GM19023 (cell line): ENCODE measurements at regions not wholly inside any gene's neighbourhood (a gene's known extent, or its start where the extent isn't known, plus 50 kb on each side); places are given as distances from the start of the nearest gene placed in this dataset.
"Not testable (repeated sequence)": the region's sequence is repeated elsewhere in the genome, so short reads cannot be mapped to it uniquely, and the experiment has no call there.

Experiments
- ATAC-seq: cut with Tn5 transposase; IDR thresholded peaks from one replicate; pipeline ENCODE4 v1.9.1; 2021; ENCODE audit warnings: mild to moderate bottlenecking, moderate library complexity; ENCODE audit not compliant: unreplicated experiment

GRCh38 chr4:117893207-117893606 lies 141.1 kb upstream of the NDST3 start:
- no peak for ATAC-seq

- no peak for ATAC-seq
Measured at GRCh38 chr4:117898496-117898895, 135.8 kb upstream of the NDST3 start.

GRCh38 chr4:117900832-117901231 lies 133.5 kb upstream of the NDST3 start:
- no peak for ATAC-seq

GRCh38 chr4:117907646-117908045 lies 126.6 kb upstream of the NDST3 start:
- ATAC-seq = no peak

GRCh38 chr4:117908306-117909207 lies 125.7 kb upstream of the NDST3 start:
- ATAC-seq = no peak

GRCh38 chr4:117916728-117917127 lies 117.6 kb upstream of the NDST3 start:
- ATAC-seq = no peak

- ATAC-seq = not testable (repeated sequence)
Measured at GRCh38 chr4:117922311-117922710, 112.0 kb upstream of the NDST3 start.

GRCh38 chr4:117927823-117928222 lies 106.5 kb upstream of the NDST3 start:
- not testable (repeated sequence) for ATAC-seq

- no peak for ATAC-seq
Measured at GRCh38 chr4:117941611-117942010, 92.7 kb upstream of the NDST3 start.

GRCh38 chr4:117949621-117950020 lies 84.7 kb upstream of the NDST3 start:
- ATAC-seq = no peak

- ATAC-seq = no peak
Measured at GRCh38 chr4:117957571-117957970, 76.7 kb upstream of the NDST3 start.

- ATAC-seq = no peak
Measured at GRCh38 chr4:117965622-117966021, 68.7 kb upstream of the NDST3 start.

GRCh38 chr4:117968606-117969005 lies 65.7 kb upstream of the NDST3 start:
- no peak for ATAC-seq

GRCh38 chr4:117971403-117971802 lies 62.9 kb upstream of the NDST3 start:
- no peak for ATAC-seq

GRCh38 chr4:117983541-117984365 lies 50.5 kb upstream of the NDST3 start:
- ATAC-seq = no peak

- ATAC-seq = no peak
Measured at GRCh38 chr4:117984366-117984680, 50.0 kb upstream of the NDST3 start.
